ENCODE measurements at regions not wholly inside any gene's neighbourhood (a gene's known extent, or its start where the extent isn't known, plus 50 kb on each side); places are given as distances from the start of the nearest gene placed in this dataset.

- Histone ChIP-seq H3K4me1 (no peaks in the 10 kb centered on the region), H3K9ac (ENCODE audit: low read depth in 2 of 2, low read length in 2 of 2) (no peak overlapping the region), H3K27me3 (no peaks in the 10 kb centered on the region), H3K27ac (no peak overlapping the region), H3K4me3 (no peak overlapping the region), H3K9me3 (no peaks in the 10 kb centered on the region), H3K36me3 (no peaks in the 10 kb centered on the region)
- no peak for TF ChIP-seq CTCF (IDR thresholded peaks at IDR 0.05)
- no peak for DNase-seq
- intact Hi-C loops (cut with DNase I): no loop called here
Measured at GRCh38 chr13:33366469-33367062, 81.0 kb upstream of the STARD13 start.

- Histone ChIP-seq H3K27ac (no peak overlapping the region), H3K36me3 (no peaks in the 10 kb centered on the region), H3K9ac (ENCODE audit: low read depth in 2 of 2, low read length in 2 of 2) (no peak overlapping the region), H3K4me1 (no peaks in the 10 kb centered on the region), H3K9me3 (no peaks in the 10 kb centered on the region), H3K4me3 (no peak overlapping the region), H3K27me3 (no peaks in the 10 kb centered on the region)
- DNase-seq: no peak
- intact Hi-C loops (cut with DNase I): no loop called here
- TF ChIP-seq CTCF (IDR thresholded peaks at IDR 0.05): no peak
Measured at GRCh38 chr13:33367171-33367895, 81.8 kb upstream of the STARD13 start.

- Histone ChIP-seq H3K4me1 (no peaks in the 10 kb centered on the region), H3K27ac (no peak overlapping the region), H3K36me3 (no peaks in the 10 kb centered on the region), H3K9ac (ENCODE audit: low read depth in 2 of 2, low read length in 2 of 2) (no peak overlapping the region), H3K9me3 (no peaks in the 10 kb centered on the region), H3K27me3 (no peaks in the 10 kb centered on the region), H3K4me3 (no peak overlapping the region)
- TF ChIP-seq CTCF (IDR thresholded peaks at IDR 0.05): no peak
- intact Hi-C loops (cut with DNase I): no loop called here
- no peak for DNase-seq
Measured at GRCh38 chr13:33367926-33368325, 82.4 kb upstream of the STARD13 start.

- no peak for TF ChIP-seq CTCF (IDR thresholded peaks at IDR 0.05)
- H3K27ac ChIP-seq: no peak overlapping the region
- H3K9ac ChIP-seq (ENCODE audit: low read depth in 2 of 2, low read length in 2 of 2): no peak overlapping the region
Measured at GRCh38 chr13:33369073-33369472, 83.5 kb upstream of the STARD13 start.

GRCh38 chr13:33372251-33372919 is 86.8 kb upstream of the STARD13 start:
- Histone ChIP-seq H3K9ac (ENCODE audit: low read depth in 2 of 2, low read length in 2 of 2) (no peak overlapping the region), H3K4me1 (no peaks in the 10 kb centered on the region), H3K27ac (no peak overlapping the region), H3K27me3 (no peaks in the 10 kb centered on the region), H3K4me3 (no peak overlapping the region), H3K36me3 (no peaks in the 10 kb centered on the region), H3K9me3 (no peaks in the 10 kb centered on the region)
- DNase-seq: no peak
- intact Hi-C loops (cut with DNase I): no loop called here
- TF ChIP-seq CTCF (IDR thresholded peaks at IDR 0.05): no peak

More at GRCh38 chr13:33369073-33369472, 83.5 kb upstream of the STARD13 start:
- no peaks in the 10 kb centered on the region for H3K9me3 ChIP-seq
- intact Hi-C loops (cut with DNase I): no loop called here
- no peaks in the 10 kb centered on the region for H3K36me3 ChIP-seq
- H3K4me1 ChIP-seq: no peaks in the 10 kb centered on the region
- no peak for DNase-seq
- no peaks in the 10 kb centered on the region for H3K27me3 ChIP-seq
- H3K4me3 ChIP-seq: no peak overlapping the region
